Endodermal cell (in vitro differentiated cells): ENCODE measurements at regions not wholly inside any gene's neighbourhood (a gene's known extent, or its start where the extent isn't known, plus 50 kb on each side); places are given as distances from the start of the nearest gene placed in this dataset.

Source experiments
- DNase-seq: peaks from one replicate; pipeline ENCODE4 v3.0.0-alpha.2; 2017
- H3K27ac ChIP-seq: 2 replicates; pipeline ENCODE4 v1.5.1; 2013; ENCODE audit warnings: mild to moderate bottlenecking, low read depth, low read length, moderate library complexity
- H3K27me3 ChIP-seq: 2 replicates; pipeline ENCODE4 v1.6.1; 2013; ENCODE audit warnings: mild to moderate bottlenecking, low read length, moderate library complexity; ENCODE audit not compliant: insufficient read depth, control insufficient read depth, poor library complexity, severe bottlenecking
- H3K36me3 ChIP-seq: 2 replicates; pipeline ENCODE4 v1.7.0; 2013; ENCODE audit warnings: mild to moderate bottlenecking, low read length, moderate library complexity; ENCODE audit not compliant: control insufficient read depth, insufficient read depth
- H3K4me1 ChIP-seq: one replicate; pipeline ENCODE4 v1.7.0; 2013; ENCODE audit warnings: low read length; ENCODE audit not compliant: control insufficient read depth, insufficient read depth
- H3K4me3 ChIP-seq: 2 replicates; pipeline ENCODE4 v1.5.1; 2013; ENCODE audit warnings: mild to moderate bottlenecking, low read length, moderate library complexity
- H3K9ac ChIP-seq: 2 replicates; pipeline ENCODE4 v1.6.1; 2013; ENCODE audit warnings: mild to moderate bottlenecking, low read length, moderate library complexity; ENCODE audit not compliant: poor library complexity, severe bottlenecking; ENCODE audit errors: extremely low read depth
- H3K9me3 ChIP-seq: 2 replicates; pipeline ENCODE4 v1.6.1; 2013; ENCODE audit warnings: mild to moderate bottlenecking, low read length, moderate library complexity; ENCODE audit not compliant: control insufficient read depth
- H3K27ac Mint-ChIP-seq: 2 replicates; pipeline ENCODE4 v1.8.0; 2020; ENCODE audit warnings: mixed read lengths
- H3K27me3 Mint-ChIP-seq: 2 replicates; pipeline ENCODE4 v1.8.0; 2021; ENCODE audit warnings: mild to moderate bottlenecking, mixed read lengths; ENCODE audit not compliant: insufficient read depth
- H3K36me3 Mint-ChIP-seq: 2 replicates; pipeline ENCODE4 v1.8.0; 2020; ENCODE audit warnings: low read depth, mixed read lengths
- H3K4me1 Mint-ChIP-seq: 2 replicates; pipeline ENCODE4 v1.8.0; 2020; ENCODE audit warnings: mixed read lengths
- H3K4me3 Mint-ChIP-seq: 2 replicates; pipeline ENCODE4 v1.8.0; 2020; ENCODE audit warnings: mild to moderate bottlenecking, moderate library complexity, mixed read lengths
- H3K9me3 Mint-ChIP-seq: 2 replicates; pipeline ENCODE4 v1.8.0; 2020; ENCODE audit warnings: mild to moderate bottlenecking, mixed read lengths
- CTCF ChIP-seq: fragments of 200-600 bp; sonication (generic); conservative IDR thresholded peaks from 2 replicates; pipeline ENCODE4 v1.5.0; 2021; ENCODE audit warnings: antibody characterized with exemption, mild to moderate bottlenecking

- Histone ChIP-seq H3K27me3 (peaks cover 52% of the 10 kb centered on the region), H3K36me3 (no peaks in the 10 kb centered on the region), H3K9ac (no peak overlapping the region), H3K4me1 (peaks cover 7% of the 10 kb centered on the region), H3K9me3 (no peaks in the 10 kb centered on the region), H3K4me3 (no peak overlapping the region), H3K27ac (no peak overlapping the region)
- H3K4me1 Mint-ChIP-seq, result peaks cover 13% of the 10 kb centered on the region
- TF ChIP-seq CTCF, result no peak
- no peak overlapping the region for H3K27ac Mint-ChIP-seq
- no peaks in the 10 kb centered on the region for H3K36me3 Mint-ChIP-seq
- H3K27me3 Mint-ChIP-seq, result peaks cover 36% of the 10 kb centered on the region
- no peak for DNase-seq
- H3K4me3 Mint-ChIP-seq, result no peak overlapping the region
- H3K9me3 Mint-ChIP-seq, result no peaks in the 10 kb centered on the region
Measured at GRCh38 chr2:40896358-40896757, 444.5 kb upstream of the SLC8A1 start.

GRCh38 chr2:40914666-40915065 lies 462.8 kb upstream of the SLC8A1 start:
- Mint-ChIP-seq H3K4me1 (peaks cover 31% of the 10 kb centered on the region), H3K27ac (no peak overlapping the region), H3K9me3 (no peaks in the 10 kb centered on the region), H3K4me3 (no peak overlapping the region), H3K27me3 (no peaks in the 10 kb centered on the region), H3K36me3 (no peaks in the 10 kb centered on the region)
- Histone ChIP-seq H3K27me3 (no peaks in the 10 kb centered on the region), H3K4me1 (no peaks in the 10 kb centered on the region), H3K4me3 (no peak overlapping the region), H3K27ac (no peak overlapping the region), H3K9ac (no peak overlapping the region), H3K36me3 (no peaks in the 10 kb centered on the region), H3K9me3 (no peaks in the 10 kb centered on the region)
- no peak for DNase-seq
- TF ChIP-seq CTCF, result no peak

- H3K27me3 ChIP-seq, result no peaks in the 10 kb centered on the region
- Mint-ChIP-seq H3K27ac (no peak overlapping the region), H3K9me3 (no peaks in the 10 kb centered on the region), H3K4me1 (peaks cover 31% of the 10 kb centered on the region), H3K36me3 (no peaks in the 10 kb centered on the region), H3K4me3 (no peak overlapping the region), H3K27me3 (no peaks in the 10 kb centered on the region)
- TF ChIP-seq CTCF, result no peak
- no peaks in the 10 kb centered on the region for H3K36me3 ChIP-seq
- no peak overlapping the region for H3K9ac ChIP-seq
- no peaks in the 10 kb centered on the region for H3K4me1 ChIP-seq
- DNase-seq, result no peak
- no peak overlapping the region for H3K27ac ChIP-seq
- H3K4me3 ChIP-seq, result no peak overlapping the region
- H3K9me3 ChIP-seq, result no peaks in the 10 kb centered on the region
Measured at GRCh38 chr2:40915651-40916050, 463.8 kb upstream of the SLC8A1 start.
